ENCODE measurements at regions not wholly inside any gene's neighbourhood (a gene's known extent, or its start where the extent isn't known, plus 50 kb on each side); places are given as distances from the start of the nearest gene placed in this dataset.

GRCh38 chr11:109894242-109894641, 198.9 kb upstream of the ZC3H12C start:
- TF ChIP-seq POLR2A (IDR thresholded peaks at IDR 0.05; ENCODE audit: low read depth, low read length) (no peak), POLR2AphosphoS5 (IDR thresholded peaks at IDR 0.05; ENCODE audit: low read depth, low read length) (no peak)
